Left ventricle myocardium superior (tissue), 1 donor: ENCODE measurements at regions not wholly inside any gene's neighbourhood (a gene's known extent, or its start where the extent isn't known, plus 50 kb on each side); places are given as distances from the start of the nearest gene placed in this dataset.
"Not testable (repeated sequence)": the region's sequence is repeated elsewhere in the genome, so short reads cannot be mapped to it uniquely, and the experiment has no call there.

Experiments used
- ATAC-seq: fragments of 200-7000 bp; cut with Tn5 transposase; one replicate; pipeline ENCODE4 v1.9.1; 2020; ENCODE audit warnings: mild to moderate bottlenecking, moderate library complexity
- DNase-seq: peaks from one replicate; pipeline ENCODE4 v3.0.0-alpha.2; 2020
- intact Hi-C: fragments of 100-400 bp; cut with micrococcal nuclease; formaldehyde crosslinking; loops from one replicate; pipeline ENCODE4 v1.11.0; 2022
- donor health status: DM: no; HTN: yes; CAD: no; lungs with severe emphysema.

- ATAC-seq (no peak), DNase-seq (no peak)
- intact Hi-C loops = no loop called here
These were observed 970.6 kb downstream of the NCAM2 start for GRCh38 chr21:21968810-21969209.

DNA sequence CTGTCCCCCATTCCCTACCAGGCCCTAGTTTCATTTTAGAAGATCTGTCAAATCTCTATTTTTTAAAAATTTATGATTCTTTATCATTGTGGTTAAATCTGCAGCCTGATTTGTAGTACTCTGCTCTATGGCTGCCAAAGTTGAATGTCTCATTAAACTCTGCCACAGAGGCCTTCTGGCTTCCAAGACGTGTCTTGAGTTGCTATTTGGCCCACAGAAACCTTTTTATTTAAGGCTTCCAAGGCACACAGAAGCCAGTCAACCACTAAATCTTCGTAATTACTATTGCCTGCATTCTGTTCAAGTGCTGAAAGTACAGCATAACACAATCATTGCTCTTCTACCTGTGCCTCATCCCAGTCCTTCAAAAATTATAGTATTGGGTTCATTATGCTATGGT lies 971.0 kb downstream of the NCAM2 start:
- DNase-seq (no peak), ATAC-seq (no peak)
- intact Hi-C loops = no loop called here

DNA sequence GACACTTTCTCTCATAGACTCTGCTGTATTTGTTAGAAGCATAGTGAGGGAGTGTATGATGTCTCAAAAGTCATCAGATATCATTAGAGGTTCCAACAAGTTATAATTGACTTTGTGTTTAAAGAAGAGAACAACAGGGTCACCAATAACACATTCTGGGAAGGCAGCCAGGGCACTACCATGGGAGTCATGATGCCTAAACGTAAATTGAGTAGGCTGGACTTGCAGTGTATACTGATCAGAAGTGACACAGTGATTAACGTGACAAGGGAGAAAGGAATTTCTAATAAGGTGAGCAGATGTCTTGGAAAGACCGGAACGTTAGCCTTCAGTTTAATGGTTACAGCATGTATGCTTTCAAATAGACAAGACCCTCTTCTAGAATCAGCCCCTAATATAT lies 973.2 kb downstream of the NCAM2 start:
- no peak for ATAC-seq
- no peak for DNase-seq
- intact Hi-C loops = no loop called here

GRCh38 chr21:21973806-21974205 lies 975.6 kb downstream of the NCAM2 start:
- no peak for DNase-seq
- intact Hi-C loops = no loop called here
- ATAC-seq = no peak

DNA sequence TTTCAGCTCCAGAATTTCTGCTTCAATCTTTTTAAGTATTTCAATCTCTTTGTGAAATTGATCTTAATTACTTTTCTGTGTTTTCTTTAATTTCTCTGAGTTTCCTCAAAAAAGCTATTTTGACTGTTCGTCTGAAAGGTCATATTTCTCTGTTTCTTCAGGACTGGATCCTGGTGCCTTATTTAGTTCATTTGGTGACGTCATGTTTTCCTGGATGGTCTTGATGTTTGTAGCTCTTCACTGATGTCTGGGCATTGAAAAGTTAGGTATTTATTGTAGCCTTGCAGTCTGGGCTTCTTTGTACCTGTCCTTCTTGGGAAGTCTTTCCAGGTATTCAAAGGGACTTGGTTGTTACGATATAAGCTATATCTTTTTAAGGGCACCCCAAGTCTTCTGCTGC lies 998.7 kb downstream of the NCAM2 start:
- ATAC-seq = no peak
- DNase-seq = no peak
- intact Hi-C loops = no loop called here

DNA sequence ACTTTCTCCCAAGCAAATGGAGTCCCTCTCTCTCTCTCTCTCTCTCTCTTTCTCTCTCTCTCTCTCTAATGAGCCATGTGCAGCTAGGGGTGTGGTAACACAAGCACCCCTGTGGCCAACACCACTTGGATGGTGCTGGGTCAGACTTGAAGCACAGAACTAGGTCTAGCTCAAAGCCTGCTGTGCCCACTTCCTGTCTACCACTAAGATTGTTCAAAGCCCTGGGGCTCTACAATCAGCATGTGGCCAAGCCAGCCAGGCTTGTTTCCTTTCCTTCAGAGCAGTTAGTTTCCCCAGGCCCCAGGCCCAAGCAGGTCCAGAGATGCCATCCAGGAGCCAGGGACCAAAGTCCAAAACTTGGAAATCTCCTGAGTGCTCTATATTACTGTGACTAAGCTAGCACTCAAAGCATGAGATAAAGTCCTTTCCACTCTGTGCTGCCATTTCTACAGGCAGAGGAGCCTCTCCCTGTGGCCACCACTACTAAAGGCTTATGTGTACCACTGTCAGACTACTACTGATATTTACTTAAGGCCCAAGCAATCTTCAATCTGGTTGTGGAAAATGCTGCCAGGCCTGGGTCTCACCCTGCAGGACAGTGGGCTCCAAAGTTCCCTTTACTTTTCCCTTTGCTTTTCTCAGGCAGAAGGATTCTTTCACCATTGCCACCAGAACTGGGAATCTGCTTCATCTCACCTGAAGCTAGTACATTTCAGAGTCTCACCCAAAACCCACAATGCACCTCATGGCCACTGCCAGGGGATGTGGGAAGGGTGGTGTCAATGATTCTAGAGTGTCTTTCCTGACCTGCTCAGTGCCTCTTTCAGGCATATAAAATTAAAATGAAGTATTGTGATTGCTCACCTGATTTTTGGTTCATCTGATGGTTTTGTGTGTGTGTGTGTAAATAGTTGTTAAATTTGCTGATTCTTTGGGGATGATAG lies 999.5 kb downstream of the NCAM2 start:
- no peak for ATAC-seq
- intact Hi-C loops = no loop called here
- no peak for DNase-seq

DNA sequence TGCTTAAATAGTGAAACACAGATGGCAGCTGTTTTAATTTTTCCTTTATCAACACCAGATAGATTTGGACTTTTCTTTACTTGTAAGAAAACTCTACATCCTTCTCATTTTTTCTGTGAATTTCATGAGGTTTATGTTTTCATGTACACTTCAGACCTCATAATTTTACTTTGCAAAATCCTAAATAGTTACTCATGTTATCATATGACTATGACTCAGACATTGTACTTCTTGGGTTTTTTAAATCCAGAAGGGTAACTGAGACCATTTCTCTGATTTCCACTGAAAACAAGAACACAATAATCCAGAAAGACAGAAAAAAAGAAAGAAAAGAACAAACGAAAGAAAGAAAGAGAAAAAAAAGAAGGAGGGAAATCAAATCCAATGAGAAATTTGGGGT lies 1021.6 kb downstream of the NCAM2 start:
- DNase-seq = no peak

GRCh38 chr21:22020221-22020620 lies 1022.0 kb downstream of the NCAM2 start:
- DNase-seq (no peak), ATAC-seq (no peak)
- intact Hi-C loops = no loop called here

More for the DNA sequence above, 1021.6 kb downstream of the NCAM2 start:
- no peak for ATAC-seq
- intact Hi-C loops = no loop called here

- intact Hi-C loops, DNase-seq, ATAC-seq: not testable (repeated sequence)
These were observed 1025.7 kb downstream of the NCAM2 start for GRCh38 chr21:22023896-22024295.

DNA sequence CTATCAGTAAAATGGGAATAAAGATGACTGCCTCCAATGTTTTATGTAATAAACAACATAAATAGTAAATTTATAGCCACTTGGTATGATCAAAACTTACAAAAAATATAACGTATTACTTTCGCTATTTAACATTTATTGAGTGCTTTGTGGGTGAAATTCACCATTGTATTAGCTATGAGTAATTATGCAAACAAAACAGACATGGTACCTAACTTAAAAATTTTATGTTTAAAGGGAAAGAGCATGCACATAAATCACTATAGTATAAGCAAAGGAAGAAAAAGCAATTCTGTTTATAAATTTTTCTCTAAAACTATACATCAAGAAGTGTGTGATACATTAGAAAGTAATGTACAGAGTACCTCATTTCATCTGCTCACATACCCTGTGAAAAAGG lies 1046.2 kb downstream of the NCAM2 start:
- DNase-seq (no peak), ATAC-seq (no peak)
- intact Hi-C loops = no loop called here

GRCh38 chr21:22046576-22046975 lies 1048.4 kb downstream of the NCAM2 start:
- intact Hi-C loops = no loop called here
- ATAC-seq = no peak

GRCh38 chr21:22056904-22057303 lies 1058.7 kb downstream of the NCAM2 start:
- DNase-seq = no peak
- intact Hi-C loops = no loop called here
- ATAC-seq = no peak

More at GRCh38 chr21:22046576-22046975, 1048.4 kb downstream of the NCAM2 start:
- DNase-seq = no peak

DNA sequence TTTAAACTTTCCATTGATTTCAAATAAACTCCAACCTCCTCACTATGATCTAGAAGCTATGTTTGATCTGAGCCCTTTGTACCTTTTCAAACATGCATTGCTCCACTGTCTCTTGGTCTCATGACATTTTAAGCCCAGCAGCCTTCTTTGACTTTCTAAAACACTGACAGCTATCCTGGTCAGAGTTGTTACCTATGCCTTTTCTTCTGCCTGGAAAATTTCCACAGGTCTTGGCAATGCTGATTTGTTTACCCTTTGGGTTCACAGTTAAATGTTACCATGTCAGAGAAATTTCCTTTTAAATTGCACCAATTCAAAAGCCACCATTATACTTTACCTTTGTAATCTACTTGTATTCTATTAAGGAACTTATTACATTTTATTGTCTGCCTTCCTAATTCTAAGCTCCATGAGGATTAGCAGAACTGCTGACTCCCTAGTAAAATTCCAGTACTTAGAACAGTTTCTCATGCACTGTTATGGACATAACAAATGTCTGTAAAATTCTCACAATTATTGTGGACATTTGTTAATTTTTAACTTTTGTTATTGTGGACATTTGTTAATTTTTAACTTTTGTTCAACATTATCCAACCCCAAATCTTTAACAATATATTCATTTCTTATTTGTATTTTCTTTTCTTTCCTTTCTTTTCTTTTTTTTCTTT lies 1064.4 kb downstream of the NCAM2 start:
- DNase-seq (no peak), ATAC-seq (no peak)
- intact Hi-C loops = no loop called here

DNA sequence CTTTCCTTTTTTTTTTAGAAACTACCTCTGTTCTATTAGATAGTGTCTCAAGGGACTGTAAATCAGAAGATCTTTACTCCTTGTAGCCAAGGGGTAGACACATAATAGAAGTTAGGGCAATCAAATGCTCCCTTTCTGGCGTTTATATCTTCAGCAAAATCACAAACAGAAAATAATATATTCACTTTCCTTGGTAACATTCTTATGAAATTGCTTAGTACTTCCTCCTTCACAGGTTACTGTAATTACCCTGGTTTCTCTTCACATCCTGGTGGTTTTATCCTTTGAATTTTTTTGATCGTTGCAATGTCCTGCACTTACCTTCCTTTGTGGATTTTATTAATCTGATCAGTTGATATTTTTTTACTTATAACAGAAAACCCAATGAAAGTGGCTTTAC lies 1064.9 kb downstream of the NCAM2 start:
- intact Hi-C loops = no loop called here
- no peak for ATAC-seq
- DNase-seq = no peak

- no peak for ATAC-seq
- intact Hi-C loops = no loop called here
- no peak for DNase-seq
These were observed 1078.3 kb downstream of the NCAM2 start for GRCh38 chr21:22076471-22076870.

- ATAC-seq = no peak
- intact Hi-C loops = no loop called here
- DNase-seq = no peak
These were observed 1085.7 kb downstream of the NCAM2 start for GRCh38 chr21:22083899-22084298.

DNA sequence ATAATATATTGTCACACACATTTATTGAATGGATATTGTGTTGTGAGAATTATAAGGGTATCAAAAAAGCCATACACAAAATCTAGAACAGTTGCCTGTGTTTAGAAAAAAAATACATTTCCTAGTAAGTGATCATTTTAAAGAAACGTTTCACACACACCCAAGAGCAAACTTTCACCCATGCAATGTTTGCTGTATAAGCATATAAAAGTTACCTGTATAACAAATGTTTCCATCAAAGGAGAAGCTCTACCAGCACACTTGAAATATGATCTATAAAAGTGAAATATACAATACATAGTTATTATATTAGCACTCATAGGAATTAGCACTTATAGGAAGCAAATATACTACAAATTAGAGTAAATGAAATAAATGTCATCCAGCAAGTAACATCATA lies 1098.1 kb downstream of the NCAM2 start:
- intact Hi-C loops = no loop called here

GRCh38 chr21:22106720-22107410 lies 1108.7 kb downstream of the NCAM2 start:
- intact Hi-C loops = no loop called here
- DNase-seq (no peak), ATAC-seq (no peak)

More for the DNA sequence above, 1098.1 kb downstream of the NCAM2 start:
- DNase-seq (no peak), ATAC-seq (no peak)

GRCh38 chr21:22115746-22116145 lies 1117.5 kb downstream of the NCAM2 start:
- DNase-seq (no peak), ATAC-seq (no peak)
- intact Hi-C loops = no loop called here
